PC-9 (cell line): ENCODE measurements at regions not wholly inside any gene's neighbourhood (a gene's known extent, or its start where the extent isn't known, plus 50 kb on each side); places are given as distances from the start of the nearest gene placed in this dataset.

ENCODE experiments used
- BruUV-seq: library from RNA; stranded (reverse); fragments of 400-500 nt; replicated peaks from 2 replicates; lab custom pipeline; 2021; lab: Mats Ljungman, UMichigan
- CTCF ChIA-PET: fragments of 300-600 bp; sonication (Branson Sonifier 250); formaldehyde crosslinking; loops from one replicate; lab custom pipeline; 2022; ENCODE audit warnings: antibody characterized with exemption; lab: Charles Lee
- POLR2A ChIA-PET: fragments of 300-600 bp; sonication (Branson Sonifier 250); formaldehyde crosslinking; loops from one replicate; lab custom pipeline; 2022; ENCODE audit warnings: antibody characterized with exemption; ENCODE audit not compliant: unreplicated experiment; lab: Charles Lee
- DNase-seq, 2 experiments: peaks; one replicate each; pipeline versions ENCODE4 v3.0.0 to v3.0.0-alpha.2; 2015 to 2022; ENCODE audit warnings: mixed read lengths in 1 of 2
- H2AFZ ChIP-seq: fragments of 200-600 bp; sonication (generic); 2 replicates; pipeline ENCODE4 v1.8.1; 2017; ENCODE audit warnings: antibody characterized with exemption
- H3F3A ChIP-seq: fragments of 200-600 bp; sonication (generic); 2 replicates; pipeline ENCODE4 v1.8.1; 2017; ENCODE audit warnings: antibody characterized with exemption, mild to moderate bottlenecking, low read depth; ENCODE audit not compliant: insufficient read depth
- H3K27ac ChIP-seq: fragments of 200-600 bp; sonication (generic); 2 replicates; pipeline ENCODE4 v1.6.1; 2016; ENCODE audit warnings: mixed run types
- H3K27me3 ChIP-seq: fragments of 200-600 bp; sonication (generic); 2 replicates; pipeline ENCODE4 v1.6.1; 2016; ENCODE audit warnings: low read depth, mixed run types; ENCODE audit not compliant: insufficient read depth
- H3K36me3 ChIP-seq: fragments of 200-600 bp; sonication (generic); 2 replicates; pipeline ENCODE4 v1.6.1; 2016; ENCODE audit warnings: low read depth, mixed run types
- H3K4me1 ChIP-seq: fragments of 200-600 bp; sonication (generic); replicated peaks from 2 replicates; pipeline ENCODE4 v1.6.1; 2016; ENCODE audit warnings: mixed run types; ENCODE audit not compliant: insufficient read depth
- H3K4me2 ChIP-seq: fragments of 200-600 bp; sonication (generic); 2 replicates; pipeline ENCODE4 v1.6.1; 2017; ENCODE audit warnings: mixed run types
- H3K4me3 ChIP-seq: fragments of 200-600 bp; sonication (generic); 2 replicates; pipeline ENCODE4 v1.6.1; 2016; ENCODE audit warnings: mixed run types
- H3K79me2 ChIP-seq: fragments of 200-600 bp; sonication (generic); 2 replicates; pipeline ENCODE4 v1.6.1; 2017; ENCODE audit warnings: low read depth, mixed run types
- H3K9me2 ChIP-seq: fragments of 200-600 bp; sonication (generic); 2 replicates; pipeline ENCODE4 v1.8.1; 2017; ENCODE audit warnings: mild to moderate bottlenecking; ENCODE audit not compliant: insufficient read depth
- H3K9me3 ChIP-seq: fragments of 200-600 bp; sonication (generic); 2 replicates; pipeline ENCODE4 v1.8.1; 2016; ENCODE audit warnings: low read depth; ENCODE audit not compliant: insufficient read depth
- H4K20me1 ChIP-seq: fragments of 200-600 bp; sonication (generic); 2 replicates; pipeline ENCODE4 v1.8.1; 2017; ENCODE audit not compliant: insufficient read depth
- CTCF ChIP-seq: fragments of 200-600 bp; sonication (generic); conservative IDR thresholded peaks from 2 replicates; pipeline ENCODE4 v1.6.1; 2017; ENCODE audit warnings: mixed run types, antibody characterized with exemption, mild to moderate bottlenecking, moderate library complexity
- EZH2 ChIP-seq: fragments of 200-600 bp; sonication (generic); IDR thresholded peaks from 2 replicates; pipeline ENCODE4 v1.8.0; 2017; ENCODE audit warnings: antibody characterized with exemption, low read depth
- intact Hi-C: fragments of 100-400 bp; cut with micrococcal nuclease; formaldehyde crosslinking; loops from one replicate; pipeline ENCODE4 v1.10.0; 2022; ENCODE audit not compliant: unreplicated experiment

GRCh38 chr16:9434659-9435058, 343.2 kb downstream of the HAPSTR1 start:
- no peaks in the 10 kb centered on the region for H3K79me2 ChIP-seq
- DNase-seq, result no peak
- CTCF ChIA-PET, result no interaction called here
- H3F3A ChIP-seq, result no peaks in the 10 kb centered on the region
- intact Hi-C loops, result no loop called here
- H3K36me3 ChIP-seq, result no peaks in the 10 kb centered on the region
- no peak overlapping the region for H2AFZ ChIP-seq
- no peak overlapping the region for H3K4me2 ChIP-seq
- no peak overlapping the region for H3K4me3 ChIP-seq
- no peaks in the 10 kb centered on the region for H3K4me1 ChIP-seq
- no peaks in the 10 kb centered on the region for H3K9me2 ChIP-seq
- BruUV-seq, result no TSS peak
- no peak overlapping the region for H3K27ac ChIP-seq
- 0 out of 2 replicates have a peak, but pooled peaks cover 4% of the 10 kb centered on the region for H3K27me3 ChIP-seq
- POLR2A ChIA-PET, result no interaction called here
- TF ChIP-seq CTCF (no peak), EZH2 (no peak)
- no peaks in the 10 kb centered on the region for H4K20me1 ChIP-seq
- no peaks in the 10 kb centered on the region for H3K9me3 ChIP-seq

- BruUV-seq, result no TSS peak
- Histone ChIP-seq H3K4me3 (no peak overlapping the region), H3K27ac (no peak overlapping the region), H3K4me1 (no peaks in the 10 kb centered on the region), H4K20me1 (no peaks in the 10 kb centered on the region), H3K79me2 (no peaks in the 10 kb centered on the region), H3F3A (no peaks in the 10 kb centered on the region), H3K9me3 (no peaks in the 10 kb centered on the region), H3K36me3 (no peaks in the 10 kb centered on the region), H3K27me3 (0 out of 2 replicates have a peak, but pooled peaks cover 4% of the 10 kb centered on the region), H3K4me2 (no peak overlapping the region), H3K9me2 (no peaks in the 10 kb centered on the region), H2AFZ (no peak overlapping the region)
- POLR2A ChIA-PET, result no interaction called here
- CTCF ChIA-PET, result no interaction called here
- DNase-seq, result no peak
- TF ChIP-seq EZH2 (no peak), CTCF (no peak)
- intact Hi-C loops, result no loop called here
These were observed 344.7 kb downstream of the HAPSTR1 start for GRCh38 chr16:9436175-9436574.

GRCh38 chr16:9437115-9437514, 345.7 kb downstream of the HAPSTR1 start:
- H3K79me2 ChIP-seq, result no peaks in the 10 kb centered on the region
- no peak overlapping the region for H3K27ac ChIP-seq
- 0 out of 2 replicates have a peak, but pooled peaks cover 4% of the 10 kb centered on the region for H3K27me3 ChIP-seq
- no TSS peak for BruUV-seq
- no peak for TF ChIP-seq EZH2
- no peak for TF ChIP-seq CTCF
- no peak for DNase-seq
- H3F3A ChIP-seq, result no peaks in the 10 kb centered on the region
- POLR2A ChIA-PET, result no interaction called here
- CTCF ChIA-PET, result no interaction called here
- H3K9me3 ChIP-seq, result no peaks in the 10 kb centered on the region
- H3K9me2 ChIP-seq, result no peaks in the 10 kb centered on the region
- H3K36me3 ChIP-seq, result no peaks in the 10 kb centered on the region
- H3K4me2 ChIP-seq, result no peak overlapping the region
- H4K20me1 ChIP-seq, result no peaks in the 10 kb centered on the region; the same call in 1 of the 2 replicates
- H3K4me1 ChIP-seq, result no peaks in the 10 kb centered on the region
- no peak overlapping the region for H3K4me3 ChIP-seq
- intact Hi-C loops, result no loop called here
- no peak overlapping the region for H2AFZ ChIP-seq
